NCI-H345 treated with DMSO at 0.1 percent for 48 hours (cell line): ENCODE measurements at regions not wholly inside any gene's neighbourhood (a gene's known extent, or its start where the extent isn't known, plus 50 kb on each side); places are given as distances from the start of the nearest gene placed in this dataset.

ENCODE experiments used
- DNase-seq: peaks from one replicate; lab custom pipeline; 2025; ENCODE audit not compliant: unreplicated experiment; lab: John Stamatoyannopoulos, UW

DNA sequence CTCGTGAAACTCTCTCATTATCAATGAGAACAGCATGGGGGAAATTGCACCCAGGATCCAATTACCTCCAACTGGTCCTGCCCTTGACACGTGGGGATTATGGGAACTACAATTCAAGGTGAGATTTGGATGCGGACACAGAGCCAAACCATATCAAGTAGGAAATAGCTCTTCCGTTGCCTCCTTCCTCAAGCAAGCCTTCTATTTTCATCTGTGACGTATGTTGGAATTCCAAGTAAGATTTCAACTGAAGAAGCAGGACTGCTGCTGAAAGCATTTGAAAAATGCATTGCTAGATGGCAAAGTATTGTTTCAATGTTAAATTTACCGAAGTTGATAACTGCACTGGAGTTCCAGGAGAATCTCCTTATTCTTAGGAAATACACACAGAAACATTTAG is 178.1 kb upstream of the GALNT17 start:
- no peak for DNase-seq

DNA sequence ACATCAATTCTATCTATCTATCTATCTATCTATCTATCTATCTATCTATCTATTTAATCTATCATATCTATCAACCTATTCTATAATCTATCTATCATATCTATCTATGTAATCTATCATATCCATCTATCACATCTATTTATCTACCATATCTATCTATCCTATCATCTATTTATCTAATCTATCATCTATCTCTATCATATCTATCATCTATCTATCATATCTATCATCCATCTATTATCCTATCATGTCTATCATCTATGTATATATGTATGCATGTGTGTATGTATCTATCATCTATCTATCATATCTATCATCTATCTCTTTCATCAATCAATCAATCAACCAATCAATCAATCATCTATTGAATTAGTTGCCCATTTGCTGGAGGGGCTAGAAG is 159.3 kb upstream of the GALNT17 start:
- no peak for DNase-seq

DNA sequence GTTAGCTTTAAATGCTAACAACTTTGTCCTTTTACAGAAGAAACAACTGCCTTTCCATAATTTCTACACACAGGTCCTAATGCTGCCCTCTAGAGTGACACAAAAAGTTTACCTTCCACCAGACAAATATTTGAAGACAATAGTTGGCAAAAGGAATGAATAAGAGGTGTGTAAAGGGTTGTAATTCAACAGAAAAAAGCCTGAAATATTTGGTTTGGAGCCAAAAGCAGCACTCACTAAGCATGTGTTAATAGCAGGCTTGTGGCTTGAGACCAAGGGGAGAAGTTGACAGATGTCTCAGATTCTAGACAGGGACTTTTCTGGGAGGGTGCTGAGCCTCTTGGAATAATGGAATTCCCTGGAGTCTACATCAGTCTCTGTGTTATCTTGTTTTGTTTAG is 156.2 kb upstream of the GALNT17 start:
- no peak for DNase-seq

DNA sequence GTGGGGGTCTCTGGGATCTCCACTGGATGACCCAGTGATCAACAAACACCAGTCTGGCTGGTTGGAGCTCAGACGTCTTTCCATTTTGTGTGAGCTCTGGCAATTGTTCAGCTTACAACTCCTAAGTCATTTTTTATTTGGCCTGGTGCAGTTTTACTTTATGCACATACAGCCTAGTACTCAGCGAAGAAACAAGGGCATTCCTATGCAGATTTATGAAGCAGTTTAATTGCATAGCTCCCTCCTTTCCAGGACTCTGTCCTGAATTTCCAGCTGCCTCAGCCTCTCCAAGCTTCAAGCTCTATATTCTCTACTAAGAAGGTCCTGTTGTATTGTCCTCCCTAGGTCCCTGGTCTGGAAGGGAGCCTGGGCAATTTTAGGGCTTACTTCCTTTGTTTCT is 145.6 kb upstream of the GALNT17 start:
- no peak for DNase-seq

DNA sequence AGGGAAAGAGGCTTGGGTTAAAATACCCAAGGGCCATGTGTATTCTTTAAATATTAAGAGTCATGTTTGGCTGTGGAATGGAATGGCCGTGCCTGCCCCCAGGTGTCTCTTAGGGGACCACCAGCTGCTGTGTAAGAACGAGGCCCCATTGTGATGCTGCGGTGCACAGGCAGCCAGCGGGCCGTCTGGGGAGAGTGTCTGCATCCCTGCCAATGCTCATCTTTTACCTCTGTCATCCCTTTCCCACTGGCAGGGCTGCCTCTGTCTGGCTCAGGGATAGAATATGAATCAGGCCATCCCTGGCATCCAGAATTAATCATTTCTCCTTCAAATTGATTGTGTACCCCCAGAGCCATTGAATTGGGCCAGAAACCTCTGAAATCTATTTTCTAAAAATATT is 137.8 kb upstream of the GALNT17 start:
- DNase-seq: no peak

DNA sequence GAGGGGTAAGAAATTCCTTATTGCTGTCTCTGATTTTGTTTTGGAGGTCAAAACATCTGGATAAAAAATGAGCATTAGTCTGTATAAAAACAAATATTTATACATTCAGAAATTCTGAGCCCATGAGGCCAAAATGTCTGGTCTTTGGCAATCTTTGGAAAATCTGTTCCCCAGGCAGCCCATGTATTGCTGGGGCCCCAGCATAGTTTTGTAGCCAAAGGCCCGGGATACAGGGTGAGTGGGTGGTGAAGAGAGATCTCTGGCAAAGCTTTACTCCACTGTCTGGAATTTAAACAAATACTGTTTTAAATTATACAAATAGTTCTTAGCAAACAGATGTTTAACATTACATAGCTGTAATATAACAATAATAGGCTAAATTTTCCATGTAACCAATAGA is 134.7 kb upstream of the GALNT17 start:
- no peak for DNase-seq

DNA sequence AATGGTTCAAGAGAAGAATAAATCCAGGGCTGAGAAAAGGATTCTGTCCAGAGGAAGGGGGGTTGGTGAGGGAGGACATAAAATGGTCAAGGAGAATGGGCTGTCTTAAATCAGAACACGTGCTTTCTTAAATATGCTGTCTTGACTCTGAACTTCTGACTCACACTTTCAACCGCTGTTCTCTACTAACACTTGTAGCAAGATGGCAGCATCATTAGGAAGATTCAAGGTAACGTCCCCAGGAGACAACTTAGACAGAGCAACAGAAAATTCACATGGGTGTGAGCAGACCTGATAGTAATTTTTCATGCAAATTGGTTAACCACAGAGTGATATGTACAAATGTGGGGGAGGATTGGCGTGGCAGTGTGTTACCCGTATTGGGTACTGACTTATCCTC is 126.8 kb upstream of the GALNT17 start:
- DNase-seq: no peak

DNA sequence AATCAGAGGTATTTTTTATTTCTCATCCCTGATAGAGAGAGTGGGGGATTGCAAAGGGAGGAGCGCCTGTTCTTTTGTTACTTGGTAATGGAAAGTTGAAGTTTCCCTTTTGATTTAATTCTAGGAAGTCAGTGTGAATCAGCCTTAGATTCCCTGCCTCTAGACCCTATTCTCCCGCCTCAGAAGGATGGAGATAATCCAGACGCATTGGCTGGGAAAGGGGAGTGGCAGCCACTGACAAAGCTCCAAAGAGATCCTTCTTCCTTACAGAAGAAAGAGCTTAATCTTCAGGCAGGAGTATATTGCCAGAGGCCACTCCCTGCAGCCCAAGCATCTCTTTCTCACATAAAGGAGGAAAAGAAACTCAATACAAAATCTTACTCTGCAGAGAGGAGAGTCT is 122.3 kb upstream of the GALNT17 start:
- no peak for DNase-seq

DNA sequence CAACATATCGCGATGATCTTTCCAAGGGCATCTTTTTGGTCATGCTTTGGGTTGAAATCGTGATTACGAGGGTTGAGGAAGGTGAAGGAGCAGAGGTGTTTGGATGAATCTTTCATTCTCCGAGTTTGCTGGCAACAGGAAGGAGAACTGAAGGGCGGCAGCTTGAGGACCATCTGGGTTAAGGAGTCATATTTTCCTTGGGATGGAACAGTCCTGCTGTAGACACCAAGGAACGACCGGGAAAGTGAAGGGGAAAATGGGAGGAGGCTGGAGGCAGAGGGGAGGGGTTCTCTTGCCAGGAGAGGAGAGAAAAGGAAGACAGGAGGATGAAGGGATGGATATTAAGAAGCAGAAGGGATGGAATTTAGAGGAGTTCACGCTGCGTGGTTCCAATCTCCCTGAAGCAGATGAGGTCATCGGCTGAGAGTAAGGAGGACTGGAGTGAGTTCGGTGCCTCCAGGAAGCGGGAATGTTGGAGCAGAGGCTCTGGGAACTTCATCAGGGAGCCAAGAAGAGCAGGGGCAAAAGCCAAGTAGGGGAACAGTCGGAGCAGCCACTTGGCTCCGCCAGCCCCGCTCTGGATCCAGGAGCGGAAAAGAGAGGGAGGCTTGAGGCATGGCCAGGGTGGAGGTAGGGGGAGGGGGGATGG is 116.6 kb upstream of the GALNT17 start:
- no peak for DNase-seq

DNA sequence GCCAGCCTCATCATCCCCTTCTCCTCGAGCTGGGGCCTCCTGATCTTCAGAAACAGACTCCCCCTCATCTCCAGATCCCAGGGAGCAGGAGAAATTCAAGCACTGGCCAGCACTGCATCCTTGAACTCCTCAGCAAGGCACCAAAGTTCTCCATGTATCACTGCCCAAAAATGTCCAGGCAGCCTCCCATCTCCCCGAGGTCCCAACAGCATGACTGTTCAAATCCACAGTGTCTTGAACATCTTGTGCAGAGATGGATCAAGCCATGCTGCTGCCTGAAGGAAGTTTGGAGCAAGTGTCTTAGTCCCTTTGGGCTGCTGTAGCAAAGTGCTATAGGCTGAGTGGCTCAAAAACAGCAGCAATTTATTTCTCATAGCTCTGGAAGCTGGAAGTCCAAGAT is 115.5 kb upstream of the GALNT17 start:
- no peak for DNase-seq

DNA sequence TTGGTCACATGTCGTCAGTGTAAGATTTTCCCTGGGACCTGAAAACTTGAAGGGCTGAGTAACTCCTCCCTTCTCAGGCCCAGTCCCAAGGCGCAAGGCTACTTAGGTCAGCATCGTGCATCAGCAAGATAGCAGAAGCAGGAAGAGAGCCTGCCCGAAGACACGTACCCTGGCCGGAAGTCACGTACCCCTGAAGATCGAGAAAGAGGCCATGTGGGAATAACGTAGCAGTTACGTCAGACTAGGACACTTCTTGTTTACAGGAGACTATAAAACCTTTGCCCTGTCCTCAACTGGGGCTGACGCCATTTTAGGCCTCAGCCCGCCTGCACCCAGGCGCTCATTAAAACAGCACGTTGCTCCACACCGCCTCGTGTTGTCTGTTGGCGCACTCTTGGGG is 114.3 kb upstream of the GALNT17 start:
- no peak for DNase-seq

DNA sequence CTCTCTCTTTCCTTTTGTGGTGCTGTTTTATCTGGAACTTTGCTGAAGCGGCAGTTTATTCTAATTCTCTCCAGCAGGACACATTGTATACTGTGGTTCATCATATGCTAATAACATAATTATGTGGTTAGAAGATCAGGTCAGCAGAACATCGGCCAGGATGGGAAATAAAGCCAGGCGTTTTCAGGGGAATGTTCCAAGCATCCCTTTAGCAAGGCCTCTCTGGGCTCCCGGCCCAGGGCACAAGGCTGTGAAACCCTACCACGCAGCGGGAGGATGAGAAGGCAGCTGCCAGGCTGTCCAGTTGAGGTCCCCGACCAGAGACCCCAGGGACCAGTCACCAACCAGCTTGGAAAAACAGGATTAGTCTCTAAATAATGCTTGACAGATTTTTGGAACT is 112.2 kb upstream of the GALNT17 start:
- DNase-seq: no peak

DNA sequence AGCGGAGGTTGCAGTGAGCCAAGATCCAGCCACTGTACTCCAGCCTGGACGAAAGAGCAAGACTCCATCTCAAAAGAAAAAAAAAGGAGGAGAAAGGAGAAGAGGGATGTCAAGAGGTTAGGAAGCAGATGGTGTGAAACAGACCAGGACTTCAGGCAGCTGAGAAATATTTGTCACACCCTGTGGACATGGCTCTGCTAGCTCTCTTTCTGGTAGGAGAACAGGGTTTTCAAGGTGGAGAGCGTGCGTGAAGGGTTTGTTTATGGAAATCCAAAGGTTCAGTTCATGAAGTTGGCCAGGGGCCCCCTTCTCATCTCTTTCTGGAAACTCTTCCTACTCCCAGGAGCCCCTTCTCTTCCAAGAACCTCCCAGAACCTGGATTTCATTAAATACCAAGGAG is 110.8 kb upstream of the GALNT17 start:
- no peak for DNase-seq

DNA sequence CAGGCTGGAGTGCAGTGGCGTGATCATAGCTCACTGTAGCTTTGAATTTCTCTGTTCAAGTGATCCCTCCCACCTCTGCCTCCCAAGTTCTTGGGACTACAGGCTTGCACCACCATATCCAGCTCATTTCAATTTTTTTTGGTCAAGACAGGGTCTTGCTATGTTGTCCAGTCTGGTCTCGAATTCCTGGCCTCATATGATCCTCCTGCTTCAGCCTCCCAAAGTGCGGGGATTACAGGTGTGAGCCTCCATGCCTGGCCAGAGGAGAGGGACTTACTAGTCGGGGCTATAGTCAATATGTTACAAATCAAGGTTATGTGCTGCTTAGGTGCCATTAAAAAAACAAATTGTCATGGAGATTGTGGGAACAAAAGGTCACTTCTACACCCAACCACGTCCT is 105.3 kb upstream of the GALNT17 start:
- no peak for DNase-seq

DNA sequence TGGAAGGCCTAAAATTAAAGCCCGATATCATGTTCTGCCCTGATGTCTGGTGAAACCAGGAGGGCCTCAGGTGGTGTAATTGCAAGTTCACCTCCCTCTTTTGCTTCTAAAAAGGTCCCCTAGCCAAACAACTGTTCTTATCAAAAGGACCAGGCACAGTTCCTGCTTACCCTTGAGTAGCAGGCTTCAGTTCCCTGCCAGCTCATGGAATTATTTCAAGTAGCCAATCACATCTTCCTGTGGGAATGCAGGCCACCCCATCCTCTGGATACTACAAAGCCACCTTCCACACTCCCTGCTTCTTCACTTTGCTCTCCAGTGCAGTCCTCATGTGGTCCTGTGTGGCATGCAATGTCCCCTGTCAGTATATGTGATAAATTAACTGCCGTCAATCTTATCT is 97.7 kb upstream of the GALNT17 start:
- no peak for DNase-seq

DNA sequence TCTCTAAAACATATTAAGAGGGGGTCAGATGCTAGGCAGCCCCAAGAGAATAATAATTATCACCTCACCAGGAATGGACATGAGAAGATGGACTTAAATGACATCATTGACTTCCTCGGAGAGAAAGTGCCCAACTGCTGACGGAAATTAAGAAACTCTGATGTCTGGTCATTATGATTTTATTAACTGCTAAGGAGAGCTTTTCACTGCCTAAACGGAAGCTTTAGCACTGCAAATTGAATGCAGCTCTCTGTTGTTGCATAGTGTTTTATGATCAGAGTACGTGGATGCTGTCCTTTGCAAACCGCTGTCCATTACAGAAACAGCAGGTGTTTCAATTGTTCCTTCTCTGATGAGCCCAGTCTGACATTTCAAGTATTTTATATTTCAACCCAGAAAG is 89.4 kb upstream of the GALNT17 start:
- no peak for DNase-seq

DNA sequence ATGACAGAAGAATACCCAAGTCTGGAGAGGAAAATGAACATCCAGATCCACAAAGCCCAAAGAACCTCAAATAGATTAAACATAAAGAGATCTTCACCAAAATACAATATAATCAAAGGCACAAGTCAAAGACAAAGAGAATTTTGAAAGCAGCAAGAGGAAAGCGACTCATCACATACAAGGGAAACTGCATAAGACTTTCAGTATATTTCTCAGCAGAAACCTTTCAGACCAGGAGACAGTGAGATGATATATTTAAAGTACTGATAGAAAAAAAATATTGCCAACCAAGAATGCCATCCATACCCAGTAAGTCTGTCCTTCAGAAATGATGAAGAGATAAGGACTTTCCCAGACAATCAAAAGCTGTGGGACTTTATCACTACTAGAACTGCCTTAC is 81.5 kb upstream of the GALNT17 start:
- DNase-seq: no peak

DNA sequence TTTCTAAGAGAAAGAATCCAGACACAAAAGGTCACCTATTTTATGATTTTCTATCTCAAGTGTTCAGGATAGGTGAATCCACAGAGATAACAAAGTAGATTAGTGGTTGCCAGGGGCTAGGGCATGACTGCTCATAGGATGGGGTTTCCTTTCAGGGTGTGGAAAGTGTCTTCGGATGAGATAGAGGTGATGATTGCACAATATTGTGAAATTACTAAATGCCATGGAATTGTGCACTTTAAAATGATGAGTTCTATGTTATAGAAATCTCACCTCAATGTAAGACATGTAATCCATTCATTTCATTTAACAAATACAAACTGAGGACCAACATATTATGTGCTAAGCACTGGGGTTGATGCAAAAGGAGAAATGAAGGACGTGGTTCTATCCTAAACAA is 76.4 kb upstream of the GALNT17 start:
- DNase-seq: no peak

DNA sequence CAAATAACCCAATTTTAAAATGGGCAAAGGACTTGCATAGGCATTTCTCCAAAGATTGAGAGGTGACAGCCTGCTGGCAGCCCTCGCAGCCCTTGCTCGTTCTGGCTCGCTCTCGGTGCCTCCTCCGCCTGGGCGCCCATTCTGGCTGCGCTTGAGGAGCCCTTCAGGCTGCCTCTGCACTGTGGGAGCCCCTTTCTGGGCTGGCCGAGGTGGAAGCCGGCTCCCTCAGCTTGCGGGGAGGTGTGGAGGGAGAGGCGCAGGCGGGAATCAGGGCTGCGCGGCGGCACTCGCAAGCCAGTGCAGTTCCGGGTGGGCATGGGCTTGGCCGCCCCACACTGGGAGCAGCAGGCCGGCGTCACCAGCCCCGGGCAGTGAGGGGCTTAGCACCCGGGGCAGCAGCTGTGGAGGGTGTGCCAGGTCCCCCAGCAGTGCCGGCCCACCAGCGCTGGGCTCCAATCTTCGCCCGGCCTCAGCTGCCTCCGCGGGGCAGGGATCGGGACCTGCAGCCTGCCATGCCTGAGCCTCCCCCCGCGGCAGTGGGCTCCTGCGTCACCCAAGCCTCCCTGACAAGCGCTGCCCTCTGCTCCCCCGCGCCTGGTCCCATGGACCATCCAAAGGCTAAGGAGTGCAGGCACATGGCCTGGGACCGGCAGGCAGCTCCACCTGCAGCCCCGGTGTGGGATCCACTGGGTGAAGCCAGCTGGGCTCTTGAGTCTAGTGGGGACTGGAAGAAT is 54.0 kb upstream of the GALNT17 start:
- no peak for DNase-seq
